Retinal pigment epithelial cell (primary cell): ENCODE measurements at regions not wholly inside any gene's neighbourhood (a gene's known extent, or its start where the extent isn't known, plus 50 kb on each side); places are given as distances from the start of the nearest gene placed in this dataset.

Source experiments
- DNase-seq: peaks from one replicate; pipeline ENCODE4 v3.0.0-alpha.2; 2010; ENCODE audit warnings: low read depth
- H3K4me3 ChIP-seq: 2 replicates; pipeline ENCODE4 v1.5.1; 2011; ENCODE audit warnings: mild to moderate bottlenecking, low read length, control low read depth, moderate library complexity
- TF ChIP-seq, protein P1 (sequence below): conservative IDR thresholded peaks from 2 replicates; pipeline ENCODE4 v1.5.1; 2011; ENCODE audit warnings: low read depth, low read length, control low read depth, inconsistent platforms

DNA sequence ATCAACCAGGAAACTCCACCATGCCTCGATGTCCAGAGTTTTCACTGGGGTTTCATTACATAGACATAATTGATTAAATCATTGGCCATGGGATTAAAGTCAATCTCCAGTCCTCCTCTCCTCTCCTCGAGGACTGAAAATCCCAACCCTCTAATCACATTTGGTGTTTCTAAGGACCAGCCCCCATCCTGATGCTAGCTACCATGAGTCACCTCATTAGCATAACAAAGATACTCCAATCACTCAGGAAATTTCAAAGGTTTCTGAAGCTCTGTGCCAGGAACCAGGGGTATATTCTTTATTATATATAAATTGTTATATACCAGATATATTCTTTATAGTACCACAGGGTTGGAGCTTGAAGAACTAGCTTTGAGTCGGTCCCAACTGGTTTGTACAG lies 177.5 kb upstream of the PRNP start:
- DNase-seq: no peak

DNA sequence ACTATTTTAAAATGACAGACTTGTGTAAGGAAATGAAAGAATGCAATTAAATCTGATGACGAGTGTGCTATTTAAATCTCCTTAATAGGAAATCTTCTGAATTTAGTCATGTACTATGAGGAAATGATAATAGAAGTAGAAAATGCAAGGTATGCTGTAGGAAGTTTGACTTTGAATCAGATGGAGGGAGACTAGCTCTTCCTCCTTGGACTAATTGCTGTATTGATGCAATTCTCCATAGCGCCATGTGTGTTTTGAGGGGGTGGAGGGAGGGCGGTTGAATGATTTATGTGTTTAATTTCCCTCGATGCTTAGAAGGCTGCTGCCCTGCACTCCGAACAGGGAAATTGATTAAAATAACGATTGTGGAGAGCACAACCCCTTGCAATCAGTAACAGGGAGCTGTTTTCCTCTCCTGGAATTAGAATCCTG lies 179.0 kb upstream of the PRNP start:
- no peak overlapping the region for H3K4me3 ChIP-seq
- TF ChIP-seq, protein P1, sequence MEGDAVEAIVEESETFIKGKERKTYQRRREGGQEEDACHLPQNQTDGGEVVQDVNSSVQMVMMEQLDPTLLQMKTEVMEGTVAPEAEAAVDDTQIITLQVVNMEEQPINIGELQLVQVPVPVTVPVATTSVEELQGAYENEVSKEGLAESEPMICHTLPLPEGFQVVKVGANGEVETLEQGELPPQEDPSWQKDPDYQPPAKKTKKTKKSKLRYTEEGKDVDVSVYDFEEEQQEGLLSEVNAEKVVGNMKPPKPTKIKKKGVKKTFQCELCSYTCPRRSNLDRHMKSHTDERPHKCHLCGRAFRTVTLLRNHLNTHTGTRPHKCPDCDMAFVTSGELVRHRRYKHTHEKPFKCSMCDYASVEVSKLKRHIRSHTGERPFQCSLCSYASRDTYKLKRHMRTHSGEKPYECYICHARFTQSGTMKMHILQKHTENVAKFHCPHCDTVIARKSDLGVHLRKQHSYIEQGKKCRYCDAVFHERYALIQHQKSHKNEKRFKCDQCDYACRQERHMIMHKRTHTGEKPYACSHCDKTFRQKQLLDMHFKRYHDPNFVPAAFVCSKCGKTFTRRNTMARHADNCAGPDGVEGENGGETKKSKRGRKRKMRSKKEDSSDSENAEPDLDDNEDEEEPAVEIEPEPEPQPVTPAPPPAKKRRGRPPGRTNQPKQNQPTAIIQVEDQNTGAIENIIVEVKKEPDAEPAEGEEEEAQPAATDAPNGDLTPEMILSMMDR: no peak
- peak; percentile 67 for DNase-seq

More for the DNA sequence above, 177.5 kb upstream of the PRNP start:
- TF ChIP-seq, protein P1: no peak
- H3K4me3 ChIP-seq: no peak overlapping the region

DNA sequence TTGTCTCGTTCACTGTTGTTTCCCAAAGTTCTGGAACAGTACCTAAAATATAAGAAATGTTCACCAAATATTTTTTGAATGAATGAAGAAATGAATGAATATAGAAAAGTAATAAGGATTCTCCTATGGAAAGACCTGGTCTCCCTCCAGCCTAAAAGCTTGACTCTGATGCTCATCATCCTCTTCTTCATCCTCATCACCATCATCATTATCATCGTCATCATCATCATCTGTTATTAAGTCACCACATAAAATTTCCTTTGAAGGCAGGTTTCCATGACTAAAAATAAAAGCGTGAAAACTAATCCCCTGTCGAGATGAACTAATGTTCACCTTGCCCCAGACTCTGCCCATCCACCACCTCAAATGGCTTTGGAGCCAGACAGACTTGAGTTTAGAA lies 181.4 kb upstream of the PRNP start:
- no peak overlapping the region for H3K4me3 ChIP-seq
- TF ChIP-seq, protein P1: no peak
- no peak for DNase-seq

DNA sequence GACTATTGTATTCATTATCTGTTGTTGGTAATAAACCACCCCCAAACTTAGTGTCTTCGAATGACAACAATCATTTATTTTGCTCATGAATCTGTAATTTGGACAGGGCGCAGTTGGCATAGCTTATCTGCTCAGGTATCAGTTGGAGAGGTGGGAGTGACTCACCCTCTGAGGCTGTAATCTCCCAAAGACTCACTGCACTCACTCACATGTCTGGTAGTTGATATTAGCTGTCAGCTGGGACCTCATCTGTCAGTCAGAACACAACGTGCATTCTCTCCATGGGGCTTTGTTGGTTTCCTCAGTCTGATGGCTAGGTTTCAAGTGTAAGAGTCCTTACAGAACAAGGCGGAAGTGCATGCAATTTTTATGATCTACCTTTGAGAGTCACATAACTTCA lies 183.5 kb upstream of the PRNP start:
- TF ChIP-seq, protein P1: no peak
- DNase-seq: no peak

DNA sequence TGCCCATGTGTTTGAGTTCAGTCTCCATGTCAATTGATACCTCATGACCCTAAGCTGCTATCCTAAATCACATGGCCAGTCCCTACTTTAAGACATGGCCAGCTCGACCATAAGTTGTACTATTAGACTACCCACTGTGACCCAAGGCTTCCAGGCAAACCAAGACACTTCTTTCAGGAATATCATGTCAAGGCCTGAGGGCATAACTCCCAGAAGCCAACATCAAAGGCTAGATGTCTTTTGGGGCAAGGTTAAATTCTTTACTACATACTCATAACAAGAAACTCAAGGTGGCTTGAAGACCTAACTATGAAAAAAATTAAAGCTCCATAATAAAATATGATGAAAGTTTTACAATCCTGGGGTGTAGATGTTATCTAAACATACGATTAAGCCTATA lies 192.9 kb upstream of the PRNP start:
- TF ChIP-seq, protein P1: no peak
- DNase-seq: no peak
- no peak overlapping the region for H3K4me3 ChIP-seq

More for the DNA sequence above, 183.5 kb upstream of the PRNP start:
- no peak overlapping the region for H3K4me3 ChIP-seq

DNA sequence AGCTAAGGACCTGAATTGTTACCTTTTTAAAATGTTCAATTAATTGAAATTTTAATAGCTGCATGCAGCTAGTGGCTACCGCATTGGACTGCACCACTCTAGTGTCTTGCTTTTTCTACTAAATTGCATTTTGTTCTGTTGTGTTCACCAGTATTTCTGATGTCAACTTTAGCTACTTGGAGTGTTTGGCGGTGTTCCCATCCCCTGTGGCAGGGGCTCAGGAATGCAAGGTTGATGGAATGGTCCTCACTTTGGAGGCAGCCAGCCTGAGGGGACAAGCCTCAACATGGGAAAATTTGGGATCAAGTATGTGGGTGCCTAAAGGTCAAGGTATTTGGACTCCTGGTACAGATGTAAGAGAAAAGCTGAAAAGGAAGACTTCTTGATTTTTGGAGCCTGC lies 194.6 kb upstream of the PRNP start:
- TF ChIP-seq, protein P1: no peak
- no peak for DNase-seq
- H3K4me3 ChIP-seq: no peak overlapping the region

DNA sequence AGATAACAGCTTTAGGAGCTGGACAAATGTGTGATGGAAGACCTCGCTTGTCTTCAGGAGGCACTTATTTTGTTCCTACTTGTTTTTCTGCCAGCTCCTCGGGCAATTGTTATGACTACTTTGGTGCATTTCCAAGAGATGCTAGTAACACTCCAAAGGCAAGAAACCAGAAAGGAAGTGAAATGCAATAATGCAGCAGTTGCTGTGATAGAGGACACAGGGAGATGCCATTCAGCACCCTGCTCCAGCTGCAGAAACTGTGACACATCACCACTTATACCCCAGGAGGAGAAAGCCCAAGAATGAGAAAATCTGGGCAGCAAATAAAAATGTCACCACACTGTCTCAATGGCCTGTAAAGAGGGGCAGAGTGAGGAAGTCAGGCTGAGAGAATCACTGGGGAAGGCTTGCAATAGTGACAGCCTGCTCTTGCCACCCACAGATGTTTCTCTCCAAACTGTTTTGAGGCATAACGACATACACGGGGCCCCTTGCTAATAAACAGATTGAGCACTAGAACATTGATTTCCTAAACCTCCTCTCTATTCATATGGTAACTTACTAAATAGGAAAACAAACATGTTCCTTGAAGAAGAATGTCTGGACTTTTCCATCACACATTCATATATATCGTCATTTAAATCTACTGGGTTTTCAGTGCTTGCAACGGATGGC lies 195.5 kb upstream of the PRNP start:
- no peak for DNase-seq
- TF ChIP-seq, protein P1: no peak

More for the DNA sequence above, 195.5 kb upstream of the PRNP start:
- no peak overlapping the region for H3K4me3 ChIP-seq
